ENCODE measurements at regions not wholly inside any gene's neighbourhood (a gene's known extent, or its start where the extent isn't known, plus 50 kb on each side); places are given as distances from the start of the nearest gene placed in this dataset.

GRCh38 chr20:22507240-22507961 is 77.0 kb downstream of the FOXA2 start:
- H4K20me1 ChIP-seq (ENCODE audit: insufficient read depth, low read length), result no peaks in the 10 kb centered on the region
- no peak overlapping the region for H3K27ac ChIP-seq (ENCODE audit: low read depth in 1 of 2, low read length in 2 of 2)
- Mint-ChIP-seq H3K36me3 (no peaks in the 10 kb centered on the region), H3K9me3 (peaks cover 0 to 2% (median 0%) of the 10 kb centered on the region in 7 donors), H3K27me3 (ENCODE audit: low read depth in 3 of 3) (peaks cover 0 to 4% (median 2%) of the 10 kb centered on the region in 3 donors), H3K27ac (no peak overlapping the region), H3K4me1 (no peaks in the 10 kb centered on the region), H3K4me3 (no peak overlapping the region)
- no peaks in the 10 kb centered on the region for H3K9me3 ChIP-seq (replicated peaks in 1 of 2; ENCODE audit: control insufficient read depth in 1 of 2, insufficient read depth in 1 of 2, low read length in 2 of 2)
- H2AFZ ChIP-seq (ENCODE audit: insufficient read depth, low read depth, low read length, poor library complexity, severe bottlenecking), result no peak overlapping the region
- H3K9ac ChIP-seq (ENCODE audit: insufficient read depth, low read length, poor library complexity, severe bottlenecking), result no peak overlapping the region
- 92% methylated on average over 2 of the region's 5 CpGs for WGBS (ENCODE audit: insufficient coverage)
- no peaks in the 10 kb centered on the region for H3K4me1 ChIP-seq (ENCODE audit: control insufficient read depth in 1 of 2, insufficient read depth in 2 of 2, low read length in 2 of 2)
- TF ChIP-seq CTCF (IDR thresholded peaks at IDR 0.05), result no peak
- H3K79me2 ChIP-seq (ENCODE audit: insufficient read depth, low read length), result no peaks in the 10 kb centered on the region
- no peak for DNase-seq
- no peaks in the 10 kb centered on the region for H3K36me3 ChIP-seq (replicated peaks in 1 of 2; ENCODE audit: control insufficient read depth in 1 of 2, insufficient read depth in 2 of 2, low read length in 2 of 2)
- H3K27me3 ChIP-seq (ENCODE audit: control insufficient read depth in 2 of 2, insufficient read depth in 2 of 2, low read length in 2 of 2), result no peaks in the 10 kb centered on the region
- H3K4me3 ChIP-seq (replicated peaks in 1 of 3; ENCODE audit: low read depth in 2 of 3, low read length in 3 of 3), result no peak overlapping the region
- intact Hi-C loops (cut with micrococcal nuclease), result no loop called here
- no peak overlapping the region for H3K4me2 ChIP-seq (replicated peaks; ENCODE audit: extremely low read depth, low read length, poor library complexity, severe bottlenecking)

DNA sequence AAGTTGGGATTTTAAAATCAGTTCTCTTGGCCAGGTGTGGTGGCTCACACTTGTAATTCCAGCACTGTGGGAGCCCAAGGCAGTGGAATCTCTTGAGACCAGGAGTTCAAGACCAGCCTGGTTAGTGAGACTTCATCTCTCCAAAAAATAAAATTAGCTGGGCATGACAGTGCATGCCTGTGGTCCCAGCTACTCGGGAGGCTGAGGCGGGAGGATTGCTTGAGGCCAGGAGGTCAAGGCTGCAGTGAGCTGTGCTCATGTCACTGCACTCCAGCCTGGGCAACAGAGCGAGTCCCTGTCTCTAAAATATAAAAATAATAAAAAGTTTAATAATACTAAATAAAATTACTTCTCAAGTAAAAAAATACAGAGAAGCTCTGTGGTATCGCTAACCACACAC is 77.5 kb downstream of the FOXA2 start:
- Histone ChIP-seq H3K9me3 (replicated peaks in 1 of 2; ENCODE audit: control insufficient read depth in 1 of 2, insufficient read depth in 1 of 2, low read length in 2 of 2) (no peaks in the 10 kb centered on the region), H4K20me1 (ENCODE audit: insufficient read depth, low read length) (no peaks in the 10 kb centered on the region), H3K4me2 (replicated peaks; ENCODE audit: extremely low read depth, low read length, poor library complexity, severe bottlenecking) (no peak overlapping the region), H3K27me3 (ENCODE audit: control insufficient read depth in 2 of 2, insufficient read depth in 2 of 2, low read length in 2 of 2) (no peaks in the 10 kb centered on the region), H3K79me2 (ENCODE audit: insufficient read depth, low read length) (no peaks in the 10 kb centered on the region), H3K27ac (ENCODE audit: low read depth in 1 of 2, low read length in 2 of 2) (no peak overlapping the region), H3K4me3 (replicated peaks in 1 of 3; ENCODE audit: low read depth in 2 of 3, low read length in 3 of 3) (no peak overlapping the region), H2AFZ (ENCODE audit: insufficient read depth, low read depth, low read length, poor library complexity, severe bottlenecking) (no peak overlapping the region), H3K4me1 (ENCODE audit: control insufficient read depth in 1 of 2, insufficient read depth in 2 of 2, low read length in 2 of 2) (no peaks in the 10 kb centered on the region), H3K9ac (ENCODE audit: insufficient read depth, low read length, poor library complexity, severe bottlenecking) (no peak overlapping the region), H3K36me3 (replicated peaks in 1 of 2; ENCODE audit: control insufficient read depth in 1 of 2, insufficient read depth in 2 of 2, low read length in 2 of 2) (no peaks in the 10 kb centered on the region)
- WGBS (ENCODE audit: insufficient coverage), result no CpG with 5 or more reads among the region's 4 CpGs
- no peak overlapping the region for H3K4me3 Mint-ChIP-seq
- DNase-seq, result no peak
- no peak for TF ChIP-seq CTCF (IDR thresholded peaks at IDR 0.05)
- intact Hi-C loops (cut with micrococcal nuclease), result no loop called here
- H3K9me3 Mint-ChIP-seq, result peaks cover 0 to 2% (median 0%) of the 10 kb centered on the region in 7 donors
- H3K27me3 Mint-ChIP-seq (ENCODE audit: low read depth in 3 of 3), result peaks cover 0 to 4% (median 3%) of the 10 kb centered on the region in 3 donors
- no peaks in the 10 kb centered on the region for H3K4me1 Mint-ChIP-seq
- no peaks in the 10 kb centered on the region for H3K36me3 Mint-ChIP-seq
- H3K27ac Mint-ChIP-seq, result no peak overlapping the region

Data from CD14-positive monocyte (primary cell).